HUES6 (cell line): ENCODE measurements at regions not wholly inside any gene's neighbourhood (a gene's known extent, or its start where the extent isn't known, plus 50 kb on each side); places are given as distances from the start of the nearest gene placed in this dataset.

Experiments used
- H3K27ac ChIP-seq: 2 replicates; pipeline ENCODE4 v1.7.0; 2013; ENCODE audit warnings: low read depth, mild to moderate bottlenecking, low read length, inconsistent platforms
- H3K27me3 ChIP-seq: 2 replicates; pipeline ENCODE4 v1.6.1; 2013; ENCODE audit warnings: low read length; ENCODE audit not compliant: control insufficient read depth, insufficient read depth
- H3K36me3 ChIP-seq: 2 replicates; pipeline ENCODE4 v1.6.1; 2013; ENCODE audit warnings: low read length; ENCODE audit not compliant: control insufficient read depth, insufficient read depth
- H3K4me1 ChIP-seq: 2 replicates; pipeline ENCODE4 v1.6.1; 2013; ENCODE audit warnings: low read length; ENCODE audit not compliant: control insufficient read depth, insufficient read depth
- H3K4me3 ChIP-seq: 2 replicates; pipeline ENCODE4 v1.5.1; 2013; ENCODE audit warnings: low read depth, low read length
- H3K9ac ChIP-seq: one replicate; pipeline ENCODE4 v1.6.1; 2013; ENCODE audit warnings: mild to moderate bottlenecking, low read length
- H3K9me3 ChIP-seq: 2 replicates; pipeline ENCODE4 v1.6.1; 2013; ENCODE audit warnings: low read depth, low read length; ENCODE audit not compliant: control insufficient read depth, insufficient read depth

- H3K27ac ChIP-seq, result no peak overlapping the region
- H3K4me3 ChIP-seq, result no peak overlapping the region
- H3K4me1 ChIP-seq, result peaks cover 60% of the 10 kb centered on the region
- H3K9ac ChIP-seq, result no peak overlapping the region
- no peaks in the 10 kb centered on the region for H3K9me3 ChIP-seq
- no peaks in the 10 kb centered on the region for H3K36me3 ChIP-seq
- H3K27me3 ChIP-seq, result no peaks in the 10 kb centered on the region
Measured at GRCh38 chr3:159855599-159856346, 132.9 kb upstream of the IL12A start.

GRCh38 chr3:159856590-159857104, 132.0 kb upstream of the IL12A start:
- Histone ChIP-seq H3K27me3 (no peaks in the 10 kb centered on the region), H3K4me3 (no peak overlapping the region), H3K27ac (no peak overlapping the region), H3K4me1 (peaks cover 63% of the 10 kb centered on the region), H3K36me3 (no peaks in the 10 kb centered on the region), H3K9ac (no peak overlapping the region), H3K9me3 (no peaks in the 10 kb centered on the region)

DNA sequence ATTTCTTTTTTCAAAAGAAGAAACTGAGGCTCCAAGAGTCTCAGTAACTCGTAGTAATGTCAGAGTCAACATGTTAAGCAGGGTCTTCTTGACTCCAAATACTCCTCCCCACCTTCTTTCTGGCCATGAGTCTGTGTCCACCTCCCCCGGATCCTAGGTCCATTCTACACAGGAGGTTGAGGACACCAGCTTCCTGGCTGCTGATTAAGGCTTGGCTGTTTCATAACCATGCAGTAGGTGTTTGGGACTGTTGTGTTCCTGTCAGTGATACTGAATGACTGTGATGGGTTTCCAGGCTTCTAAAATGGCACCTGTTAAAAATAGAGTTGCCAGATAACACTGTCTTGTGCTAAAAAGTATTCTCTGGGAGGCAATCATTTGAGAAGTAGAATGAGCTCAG, 130.8 kb upstream of the IL12A start:
- H3K9ac ChIP-seq, result no peak overlapping the region
- H3K27ac ChIP-seq, result no peak overlapping the region
- peaks cover 57% of the 10 kb centered on the region for H3K4me1 ChIP-seq
- H3K4me3 ChIP-seq, result no peak overlapping the region
- no peaks in the 10 kb centered on the region for H3K27me3 ChIP-seq
- no peaks in the 10 kb centered on the region for H3K9me3 ChIP-seq
- no peaks in the 10 kb centered on the region for H3K36me3 ChIP-seq

- no peak overlapping the region for H3K9ac ChIP-seq
- no peaks in the 10 kb centered on the region for H3K9me3 ChIP-seq
- peaks cover 53% of the 10 kb centered on the region for H3K4me1 ChIP-seq
- H3K36me3 ChIP-seq, result no peaks in the 10 kb centered on the region
- H3K27ac ChIP-seq, result no peak overlapping the region
- H3K27me3 ChIP-seq, result no peaks in the 10 kb centered on the region
- H3K4me3 ChIP-seq, result no peak overlapping the region
Measured at GRCh38 chr3:159858650-159859049, 130.0 kb upstream of the IL12A start.

DNA sequence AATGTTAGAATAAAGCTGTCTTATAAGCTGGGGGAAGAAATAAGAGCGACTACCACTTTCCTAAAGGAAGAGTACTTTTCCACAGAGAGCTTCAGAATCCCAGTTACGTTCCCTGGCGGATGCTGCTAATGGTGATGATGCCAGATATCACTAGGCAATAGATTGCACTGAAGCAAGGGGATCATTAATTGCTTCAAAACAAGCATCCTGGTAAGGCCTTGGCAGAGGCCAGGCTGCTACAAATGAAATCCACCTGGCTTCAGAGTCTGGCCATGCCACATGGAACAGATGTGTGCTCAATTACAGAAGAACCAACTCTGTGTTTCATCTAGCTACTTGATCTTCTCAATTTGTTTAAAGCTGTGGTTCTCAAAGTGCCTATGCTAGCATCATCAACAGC, 129.2 kb upstream of the IL12A start:
- H3K27me3 ChIP-seq, result no peaks in the 10 kb centered on the region
- H3K4me1 ChIP-seq, result peaks cover 45% of the 10 kb centered on the region
- H3K27ac ChIP-seq, result no peak overlapping the region
- H3K9me3 ChIP-seq, result no peaks in the 10 kb centered on the region
- no peak overlapping the region for H3K4me3 ChIP-seq
- H3K9ac ChIP-seq, result no peak overlapping the region
- no peaks in the 10 kb centered on the region for H3K36me3 ChIP-seq

- Histone ChIP-seq H3K9me3 (no peaks in the 10 kb centered on the region), H3K27me3 (no peaks in the 10 kb centered on the region), H3K4me3 (no peak overlapping the region), H3K36me3 (no peaks in the 10 kb centered on the region), H3K4me1 (peaks cover 41% of the 10 kb centered on the region), H3K9ac (no peak overlapping the region), H3K27ac (no peak overlapping the region)
Measured at GRCh38 chr3:159859836-159860235, 128.8 kb upstream of the IL12A start.

DNA sequence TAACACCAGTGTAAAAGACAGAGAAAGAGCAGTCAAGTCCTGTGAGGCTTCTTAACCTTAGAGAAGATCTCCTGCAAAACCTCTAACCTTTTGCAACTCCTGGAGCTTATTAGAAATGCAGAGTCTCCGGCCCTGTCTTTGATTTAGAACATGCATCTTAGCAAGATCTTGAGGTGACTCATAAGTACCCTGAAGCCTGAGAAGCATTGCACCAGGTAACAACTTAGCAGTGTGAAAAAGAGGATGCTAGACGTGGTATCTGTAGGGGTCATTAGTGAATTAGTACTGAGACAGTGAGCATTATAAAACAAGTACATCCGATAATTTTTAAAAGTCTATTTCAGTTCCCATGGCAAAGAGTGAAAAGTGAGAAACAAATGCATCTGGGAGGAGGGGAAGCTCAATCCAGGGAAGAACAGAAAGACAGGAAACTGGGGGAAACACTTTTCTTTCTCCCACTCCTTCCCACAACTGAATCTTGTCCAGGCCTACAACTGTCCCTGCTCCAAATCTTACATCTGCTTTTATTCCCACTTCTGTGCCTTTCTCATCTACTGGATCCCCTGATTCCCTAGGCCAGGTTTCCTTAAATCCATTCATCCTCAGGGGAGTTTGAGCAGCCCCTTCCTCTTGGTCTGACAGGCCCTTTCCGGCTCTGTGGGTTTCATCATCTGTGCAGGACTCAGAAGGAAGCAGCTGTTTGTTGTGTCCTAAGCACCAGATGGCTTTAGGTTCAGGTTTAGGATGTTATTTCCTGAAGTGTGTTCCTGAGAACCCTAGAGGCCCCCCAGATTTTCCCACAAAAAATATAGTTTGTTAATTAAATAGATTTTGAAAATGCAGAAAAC, 128.1 kb upstream of the IL12A start:
- Histone ChIP-seq H3K4me1 (peaks cover 38% of the 10 kb centered on the region), H3K27me3 (no peaks in the 10 kb centered on the region), H3K27ac (no peak overlapping the region), H3K9ac (no peak overlapping the region), H3K36me3 (no peaks in the 10 kb centered on the region), H3K4me3 (no peak overlapping the region), H3K9me3 (no peaks in the 10 kb centered on the region)

- H3K9me3 ChIP-seq, result no peaks in the 10 kb centered on the region
- H3K9ac ChIP-seq, result no peak overlapping the region
- no peaks in the 10 kb centered on the region for H3K36me3 ChIP-seq
- H3K4me3 ChIP-seq, result no peak overlapping the region
- peaks cover 32% of the 10 kb centered on the region for H3K4me1 ChIP-seq
- no peak overlapping the region for H3K27ac ChIP-seq
- H3K27me3 ChIP-seq, result no peaks in the 10 kb centered on the region
Measured at GRCh38 chr3:159861369-159861987, 127.2 kb upstream of the IL12A start.

DNA sequence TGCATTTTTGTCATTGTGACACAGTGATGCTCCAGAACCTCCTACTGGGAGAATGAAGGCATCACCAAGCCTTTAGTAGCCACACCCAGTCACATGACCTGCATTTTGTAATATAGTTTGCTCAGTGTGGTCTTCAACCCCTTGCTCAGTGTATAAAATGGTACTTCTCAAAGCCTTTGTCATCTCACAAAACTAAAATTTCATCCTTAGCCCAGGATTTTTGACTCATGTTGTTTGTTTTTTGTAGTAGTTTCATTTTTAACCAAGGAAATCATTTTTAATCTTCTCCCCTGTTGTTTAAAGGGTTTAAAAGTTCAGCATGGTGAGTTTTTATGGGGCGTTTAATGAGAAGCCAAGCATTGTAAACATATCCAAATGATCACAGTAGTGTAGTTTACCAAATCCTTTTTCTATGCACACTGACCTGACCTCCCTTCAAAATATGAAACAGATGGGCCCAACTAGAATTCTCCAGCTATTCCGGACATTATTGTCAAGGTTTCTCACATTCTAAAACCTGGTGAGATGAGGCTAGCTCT, 123.5 kb upstream of the IL12A start:
- Histone ChIP-seq H3K4me3 (no peak overlapping the region), H3K9ac (no peak overlapping the region), H3K36me3 (peaks cover 2% of the 10 kb centered on the region; the same call in 1 of the 2 replicates), H3K27me3 (no peaks in the 10 kb centered on the region), H3K27ac (no peak overlapping the region), H3K9me3 (no peaks in the 10 kb centered on the region), H3K4me1 (peaks cover 22% of the 10 kb centered on the region)

DNA sequence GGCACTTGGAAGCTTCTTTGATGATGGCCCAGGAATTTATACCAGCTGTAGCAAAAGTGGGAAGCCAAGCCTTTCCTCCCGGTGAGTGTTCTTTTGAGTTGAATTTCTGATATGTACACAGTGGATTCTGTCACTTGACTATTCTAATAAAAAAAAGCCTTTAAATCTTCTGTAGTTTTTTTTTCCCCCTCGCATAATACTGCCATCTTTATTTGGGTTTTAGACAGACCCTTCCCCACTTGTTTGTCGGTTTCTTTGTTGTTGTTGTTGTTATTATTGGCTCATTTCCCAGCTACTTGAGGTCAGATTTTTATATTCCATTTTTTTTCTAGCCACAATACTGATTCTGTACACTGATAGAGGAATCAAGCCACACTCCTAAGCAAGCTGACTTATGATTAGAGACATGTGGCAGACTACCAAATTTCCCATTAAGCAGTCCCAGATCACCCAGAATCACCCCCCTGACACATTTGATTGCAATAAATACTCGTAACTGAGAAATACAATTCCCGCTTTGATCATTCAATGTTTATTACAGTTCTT, 122.4 kb upstream of the IL12A start:
- H3K4me3 ChIP-seq, result no peak overlapping the region
- H3K9me3 ChIP-seq, result no peaks in the 10 kb centered on the region
- H3K36me3 ChIP-seq, result peaks cover 2% of the 10 kb centered on the region; the same call in 1 of the 2 replicates
- no peaks in the 10 kb centered on the region for H3K27me3 ChIP-seq
- no peak overlapping the region for H3K27ac ChIP-seq
- H3K4me1 ChIP-seq, result peaks cover 10% of the 10 kb centered on the region
- H3K9ac ChIP-seq, result no peak overlapping the region
